Astrocyte (in vitro differentiated cells and primary cell): ENCODE measurements at regions not wholly inside any gene's neighbourhood (a gene's known extent, or its start where the extent isn't known, plus 50 kb on each side); places are given as distances from the start of the nearest gene placed in this dataset.

Experiments
- DNase-seq: peaks from one replicate; pipeline ENCODE4 v3.0.0-alpha.2; 2010; ENCODE audit warnings: low read depth
- FAIRE-seq: peaks from 2 replicates; lab custom pipeline; 2011; peaks lifted over from hg19 to GRCh38; lab: Jason Lieb, UNC
- H2AFZ ChIP-seq: 2 replicates; pipeline ENCODE4 v1.6.0; 2012; ENCODE audit warnings: low read depth, low read length, inconsistent platforms
- H3K27ac ChIP-seq: 2 replicates; pipeline ENCODE4 v1.5.1; 2011; ENCODE audit warnings: low read depth, low read length, inconsistent platforms
- H3K27me3 ChIP-seq: 2 replicates; pipeline ENCODE4 v1.6.0; 2011; ENCODE audit warnings: low read length, inconsistent platforms; ENCODE audit not compliant: insufficient read depth
- H3K36me3 ChIP-seq: 2 replicates; pipeline ENCODE4 v1.5.1; 2011; ENCODE audit warnings: low read length, inconsistent platforms; ENCODE audit not compliant: insufficient read depth
- H3K4me1 ChIP-seq: 2 replicates; pipeline ENCODE4 v1.5.1; 2011; ENCODE audit warnings: low read length, inconsistent platforms; ENCODE audit not compliant: insufficient read depth
- H3K4me2 ChIP-seq: 2 replicates; pipeline ENCODE4 v1.6.0; 2012; ENCODE audit warnings: low read length, inconsistent platforms
- H3K4me3 ChIP-seq: 2 replicates; pipeline ENCODE4 v1.5.1; 2011; ENCODE audit warnings: low read depth, mild to moderate bottlenecking, low read length, inconsistent platforms; ENCODE audit not compliant: insufficient read depth
- H3K79me2 ChIP-seq: 2 replicates; pipeline ENCODE4 v1.6.0; 2012; ENCODE audit warnings: mild to moderate bottlenecking, low read length, inconsistent platforms; ENCODE audit not compliant: insufficient read depth
- H3K9ac ChIP-seq: 2 replicates; pipeline ENCODE4 v1.6.0; 2012; ENCODE audit warnings: mild to moderate bottlenecking, low read length, inconsistent platforms
- H3K9me3 ChIP-seq: 2 replicates; pipeline ENCODE4 v1.5.1; 2012; ENCODE audit warnings: low read depth, mild to moderate bottlenecking, low read length, inconsistent platforms; ENCODE audit not compliant: insufficient read depth
- H4K20me1 ChIP-seq: 2 replicates; pipeline ENCODE4 v1.6.0; 2012; ENCODE audit warnings: low read length, inconsistent platforms; ENCODE audit not compliant: insufficient read depth
- H3K27ac Mint-ChIP-seq: one replicate; pipeline ENCODE4 v1.8.0; 2021; ENCODE audit warnings: mild to moderate bottlenecking, mixed read lengths; ENCODE audit not compliant: unreplicated experiment
- H3K27me3 Mint-ChIP-seq: one replicate; pipeline ENCODE4 v1.8.0; 2021; ENCODE audit warnings: low read depth, mixed read lengths; ENCODE audit not compliant: unreplicated experiment
- H3K36me3 Mint-ChIP-seq: one replicate; pipeline ENCODE4 v1.8.0; 2021; ENCODE audit warnings: low read depth, mixed read lengths; ENCODE audit not compliant: unreplicated experiment
- H3K4me1 Mint-ChIP-seq: one replicate; pipeline ENCODE4 v1.8.0; 2021; ENCODE audit warnings: low read depth, mixed read lengths; ENCODE audit not compliant: unreplicated experiment
- H3K4me3 Mint-ChIP-seq: one replicate; pipeline ENCODE4 v1.8.0; 2021; ENCODE audit warnings: mild to moderate bottlenecking, moderate library complexity, mixed read lengths; ENCODE audit not compliant: unreplicated experiment
- H3K9me3 Mint-ChIP-seq: one replicate; pipeline ENCODE4 v1.8.0; 2021; ENCODE audit warnings: mild to moderate bottlenecking, mixed read lengths; ENCODE audit not compliant: unreplicated experiment
- CTCF ChIP-seq: IDR thresholded peaks from 2 replicates; pipeline ENCODE4 v1.5.1; 2011; ENCODE audit warnings: low read depth, mild to moderate bottlenecking, inconsistent platforms, low read length, moderate library complexity; ENCODE audit not compliant: insufficient read depth
- EZH2 ChIP-seq: IDR thresholded peaks from 2 replicates; pipeline ENCODE4 v1.6.1; 2012; ENCODE audit warnings: mild to moderate bottlenecking, low read length, inconsistent platforms; ENCODE audit not compliant: insufficient read depth

DNA sequence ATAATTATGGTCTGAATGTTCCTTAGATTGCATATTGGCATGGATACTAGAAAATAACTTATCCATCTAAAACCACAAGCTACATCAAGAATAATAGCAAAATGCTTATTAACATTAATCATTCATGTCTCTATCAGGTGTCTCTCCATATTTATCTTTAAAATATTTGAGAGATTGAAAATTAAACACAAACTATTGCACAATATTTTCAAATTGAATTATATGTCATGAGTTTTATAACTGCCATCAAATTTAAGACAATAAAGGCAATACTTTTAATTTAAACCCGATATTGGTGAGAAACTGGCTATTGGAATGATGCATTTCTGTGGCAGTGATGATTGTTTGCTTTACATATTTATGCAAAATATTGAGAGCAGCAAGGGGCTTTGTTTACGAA lies 1506.8 kb upstream of the B3GALT2 start:
- H3K27ac ChIP-seq, result no peak overlapping the region
- Mint-ChIP-seq H3K36me3 (no peaks in the 10 kb centered on the region), H3K4me3 (no peak overlapping the region), H3K27ac (no peak overlapping the region), H3K4me1 (no peaks in the 10 kb centered on the region), H3K27me3 (no peaks in the 10 kb centered on the region), H3K9me3 (no peaks in the 10 kb centered on the region)
- TF ChIP-seq EZH2 (no peak), CTCF (no peak)
- no peak overlapping the region for H3K4me3 ChIP-seq
- H3K9me3 ChIP-seq, result no peaks in the 10 kb centered on the region
- H3K4me2 ChIP-seq, result no peak overlapping the region
- H3K36me3 ChIP-seq, result no peaks in the 10 kb centered on the region
- DNase-seq (no peak), FAIRE-seq (no peak)
- H4K20me1 ChIP-seq, result no peaks in the 10 kb centered on the region
- H3K79me2 ChIP-seq, result no peaks in the 10 kb centered on the region
- H3K9ac ChIP-seq, result no peak overlapping the region
- H2AFZ ChIP-seq, result no peak overlapping the region
- H3K27me3 ChIP-seq, result no peaks in the 10 kb centered on the region
- no peaks in the 10 kb centered on the region for H3K4me1 ChIP-seq

DNA sequence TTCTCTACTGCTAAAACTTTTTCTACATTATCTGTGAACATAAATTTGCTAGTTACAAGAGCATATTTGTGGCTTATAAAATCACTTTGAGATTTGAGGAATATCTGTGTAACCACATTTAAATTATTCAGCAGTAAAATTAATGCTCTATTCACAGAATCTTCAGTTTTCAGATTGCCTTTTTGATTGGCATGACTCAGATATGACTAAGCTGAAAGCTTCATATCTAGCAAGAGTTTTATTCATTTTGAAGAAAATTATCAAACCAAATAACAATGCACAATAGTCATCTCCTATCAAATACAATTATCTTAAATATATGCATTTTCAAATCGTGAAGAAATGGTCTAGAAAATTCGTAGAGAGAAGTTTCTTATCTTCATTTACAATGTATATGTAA lies 1498.2 kb upstream of the B3GALT2 start:
- FAIRE-seq (no peak), DNase-seq (peak; percentile 13)
- no peak overlapping the region for H2AFZ ChIP-seq
- no peaks in the 10 kb centered on the region for H3K27me3 ChIP-seq
- no peak overlapping the region for H3K9ac ChIP-seq
- H3K36me3 Mint-ChIP-seq, result no peaks in the 10 kb centered on the region
- TF ChIP-seq CTCF (no peak), EZH2 (no peak)
- no peaks in the 10 kb centered on the region for H3K9me3 Mint-ChIP-seq
- H3K27me3 Mint-ChIP-seq, result no peaks in the 10 kb centered on the region
- H3K4me2 ChIP-seq, result no peak overlapping the region
- no peak overlapping the region for H3K27ac ChIP-seq
- H3K36me3 ChIP-seq, result no peaks in the 10 kb centered on the region
- no peaks in the 10 kb centered on the region for H4K20me1 ChIP-seq
- no peaks in the 10 kb centered on the region for H3K4me1 Mint-ChIP-seq
- no peak overlapping the region for H3K4me3 ChIP-seq
- no peak overlapping the region for H3K27ac Mint-ChIP-seq
- H3K9me3 ChIP-seq, result no peaks in the 10 kb centered on the region
- no peak overlapping the region for H3K4me3 Mint-ChIP-seq
- H3K79me2 ChIP-seq, result no peaks in the 10 kb centered on the region
- no peaks in the 10 kb centered on the region for H3K4me1 ChIP-seq

DNA sequence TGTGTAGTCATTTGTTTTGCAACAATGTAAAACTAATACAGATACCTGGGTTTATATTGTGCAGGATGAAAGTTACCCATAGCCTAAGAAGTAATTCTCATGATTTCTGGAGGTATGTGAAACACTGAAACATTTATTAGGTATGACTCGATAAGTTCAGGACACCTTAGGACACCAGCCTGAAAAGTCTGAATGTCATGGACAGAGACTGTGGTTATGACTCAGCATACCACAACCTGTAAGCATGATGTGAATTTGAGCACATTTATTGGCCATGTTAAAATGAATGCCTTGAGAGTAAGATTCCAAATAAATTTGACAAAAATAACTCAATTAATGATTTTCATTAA lies 1471.7 kb upstream of the B3GALT2 start:
- Histone ChIP-seq H3K79me2 (no peaks in the 10 kb centered on the region), H3K36me3 (no peaks in the 10 kb centered on the region), H2AFZ (no peak overlapping the region), H4K20me1 (no peaks in the 10 kb centered on the region), H3K27me3 (no peaks in the 10 kb centered on the region), H3K9me3 (no peaks in the 10 kb centered on the region), H3K27ac (no peak overlapping the region), H3K4me3 (no peak overlapping the region), H3K4me2 (peak overlapping the region; percentile 31), H3K4me1 (peaks cover 3% of the 10 kb centered on the region), H3K9ac (no peak overlapping the region)
- Mint-ChIP-seq H3K9me3 (no peaks in the 10 kb centered on the region), H3K4me1 (peaks cover 11% of the 10 kb centered on the region), H3K27ac (peak overlapping the region; percentile 85), H3K36me3 (no peaks in the 10 kb centered on the region), H3K27me3 (no peaks in the 10 kb centered on the region), H3K4me3 (no peak overlapping the region)
- DNase-seq (peak; percentile 84), FAIRE-seq (no peak)
- TF ChIP-seq CTCF (no peak), EZH2 (no peak)
